ENCODE measurements at regions not wholly inside any gene's neighbourhood (a gene's known extent, or its start where the extent isn't known, plus 50 kb on each side); places are given as distances from the start of the nearest gene placed in this dataset.
A peak's percentile ranks its signal among the peaks of the same experiment; 100 is the strongest.

GRCh38 chr9:89864257-89864656 is 259.4 kb downstream of the GADD45G start:
- H3K27me3 ChIP-seq (ENCODE audit: insufficient read depth, low read length), result no peaks in the 10 kb centered on the region
- no peaks in the 10 kb centered on the region for H3K36me3 ChIP-seq (ENCODE audit: insufficient read depth, low read length)
- TF ChIP-seq CTCF (IDR thresholded peaks at IDR 0.05; ENCODE audit: extremely low read depth, low read depth, low read length), result no peak
- no peak overlapping the region for H2AFZ ChIP-seq (ENCODE audit: low read length)
- H3K9me3 ChIP-seq (ENCODE audit: low read depth, low read length), result no peaks in the 10 kb centered on the region
- no peak overlapping the region for H3K4me2 ChIP-seq (ENCODE audit: insufficient read depth, low read length)
- no peak overlapping the region for H3K4me3 ChIP-seq (ENCODE audit: insufficient read depth, low read length)
- H3K79me2 ChIP-seq (ENCODE audit: insufficient read depth, low read length), result no peaks in the 10 kb centered on the region
- H3K27ac ChIP-seq (ENCODE audit: low read depth, low read length), result no peak overlapping the region
- DNase-seq (ENCODE audit: insufficient read length, low spot score, missing footprints), result peak; percentile 9
- H4K20me1 ChIP-seq (ENCODE audit: insufficient read depth, low read length), result no peaks in the 10 kb centered on the region
- H3K4me1 ChIP-seq (ENCODE audit: insufficient read depth, low read length), result no peaks in the 10 kb centered on the region

- H3K36me3 ChIP-seq (ENCODE audit: insufficient read depth, low read length), result no peaks in the 10 kb centered on the region
- no peaks in the 10 kb centered on the region for H3K4me1 ChIP-seq (ENCODE audit: insufficient read depth, low read length)
- no peaks in the 10 kb centered on the region for H3K79me2 ChIP-seq (ENCODE audit: insufficient read depth, low read length)
- no peak overlapping the region for H3K27ac ChIP-seq (ENCODE audit: low read depth, low read length)
- H3K27me3 ChIP-seq (ENCODE audit: insufficient read depth, low read length), result no peaks in the 10 kb centered on the region
- peak; percentile 15 for DNase-seq (ENCODE audit: insufficient read length, low spot score, missing footprints)
- H3K4me2 ChIP-seq (ENCODE audit: insufficient read depth, low read length), result no peak overlapping the region
- H3K9me3 ChIP-seq (ENCODE audit: low read depth, low read length), result no peaks in the 10 kb centered on the region
- H4K20me1 ChIP-seq (ENCODE audit: insufficient read depth, low read length), result no peaks in the 10 kb centered on the region
- no peak for TF ChIP-seq CTCF (IDR thresholded peaks at IDR 0.05; ENCODE audit: extremely low read depth, low read depth, low read length)
- no peak overlapping the region for H2AFZ ChIP-seq (ENCODE audit: low read length)
- no peak overlapping the region for H3K4me3 ChIP-seq (ENCODE audit: insufficient read depth, low read length)
Observed at GRCh38 chr9:89864731-89865130, 259.9 kb downstream of the GADD45G start.

GRCh38 chr9:89865357-89865756 is 260.5 kb downstream of the GADD45G start:
- peak; percentile 73 for DNase-seq (ENCODE audit: insufficient read length, low spot score, missing footprints)
- H3K4me2 ChIP-seq (ENCODE audit: insufficient read depth, low read length), result no peak overlapping the region
- no peaks in the 10 kb centered on the region for H3K9me3 ChIP-seq (ENCODE audit: low read depth, low read length)
- no peaks in the 10 kb centered on the region for H3K79me2 ChIP-seq (ENCODE audit: insufficient read depth, low read length)
- H3K4me1 ChIP-seq (ENCODE audit: insufficient read depth, low read length), result no peaks in the 10 kb centered on the region
- TF ChIP-seq CTCF (IDR thresholded peaks at IDR 0.05; ENCODE audit: extremely low read depth, low read depth, low read length), result no peak
- H2AFZ ChIP-seq (ENCODE audit: low read length), result no peak overlapping the region
- no peak overlapping the region for H3K27ac ChIP-seq (ENCODE audit: low read depth, low read length)
- H3K4me3 ChIP-seq (ENCODE audit: insufficient read depth, low read length), result no peak overlapping the region
- no peaks in the 10 kb centered on the region for H3K36me3 ChIP-seq (ENCODE audit: insufficient read depth, low read length)
- H3K27me3 ChIP-seq (ENCODE audit: insufficient read depth, low read length), result no peaks in the 10 kb centered on the region
- no peaks in the 10 kb centered on the region for H4K20me1 ChIP-seq (ENCODE audit: insufficient read depth, low read length)

GRCh38 chr9:89865981-89866380 is 261.2 kb downstream of the GADD45G start:
- H3K9me3 ChIP-seq (ENCODE audit: low read depth, low read length), result no peaks in the 10 kb centered on the region
- no peaks in the 10 kb centered on the region for H3K79me2 ChIP-seq (ENCODE audit: insufficient read depth, low read length)
- H3K4me3 ChIP-seq (ENCODE audit: insufficient read depth, low read length), result no peak overlapping the region
- DNase-seq (ENCODE audit: insufficient read length, low spot score, missing footprints), result peak; percentile 22
- no peak overlapping the region for H3K27ac ChIP-seq (ENCODE audit: low read depth, low read length)
- H2AFZ ChIP-seq (ENCODE audit: low read length), result no peak overlapping the region
- H3K36me3 ChIP-seq (ENCODE audit: insufficient read depth, low read length), result no peaks in the 10 kb centered on the region
- no peaks in the 10 kb centered on the region for H4K20me1 ChIP-seq (ENCODE audit: insufficient read depth, low read length)
- no peaks in the 10 kb centered on the region for H3K4me1 ChIP-seq (ENCODE audit: insufficient read depth, low read length)
- no peak for TF ChIP-seq CTCF (IDR thresholded peaks at IDR 0.05; ENCODE audit: extremely low read depth, low read depth, low read length)
- H3K4me2 ChIP-seq (ENCODE audit: insufficient read depth, low read length), result no peak overlapping the region
- H3K27me3 ChIP-seq (ENCODE audit: insufficient read depth, low read length), result no peaks in the 10 kb centered on the region
